Erythroblast (primary cell): ENCODE measurements at regions not wholly inside any gene's neighbourhood (a gene's known extent, or its start where the extent isn't known, plus 50 kb on each side); places are given as distances from the start of the nearest gene placed in this dataset.

Source experiments
- GATA1 ChIP-seq: IDR thresholded peaks from 2 replicates; pipeline ENCODE4 v1.6.1; 2011; ENCODE audit warnings: low read depth, mild to moderate bottlenecking, control low read depth, low read length, moderate library complexity
- POLR2A ChIP-seq: IDR thresholded peaks from 2 replicates; pipeline ENCODE4 v1.6.1; 2011; ENCODE audit warnings: mild to moderate bottlenecking, low read length

DNA sequence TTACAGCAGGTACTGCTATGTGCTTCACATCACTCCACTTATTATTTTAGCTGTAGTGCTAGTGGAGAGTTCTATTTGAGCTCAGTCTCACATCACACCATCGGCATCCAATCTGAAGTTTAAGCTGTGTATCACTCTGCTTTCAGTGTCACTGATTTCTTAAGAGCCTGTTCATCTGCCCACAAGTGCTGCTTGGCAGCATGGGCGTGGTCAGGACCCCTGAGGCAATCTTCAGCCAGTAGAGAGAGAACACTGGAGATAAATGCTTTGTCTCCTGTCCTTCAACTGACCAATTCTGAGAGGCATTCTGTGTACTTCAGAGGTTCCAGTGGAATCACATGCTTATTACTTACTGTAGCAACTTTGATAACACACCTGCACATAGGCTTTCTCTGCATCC is 728.8 kb downstream of the RPS29 start:
- no peak for TF ChIP-seq POLR2A
- no peak for TF ChIP-seq GATA1
